HS-5 (cell line): ENCODE measurements at regions not wholly inside any gene's neighbourhood (a gene's known extent, or its start where the extent isn't known, plus 50 kb on each side); places are given as distances from the start of the nearest gene placed in this dataset.
"Not testable (repeated sequence)": the region's sequence is repeated elsewhere in the genome, so short reads cannot be mapped to it uniquely, and the experiment has no call there.

Experiments
- DNase-seq: peaks from one replicate; pipeline ENCODE4 v3.0.0-alpha.2; 2012; ENCODE audit warnings: low read depth

DNA sequence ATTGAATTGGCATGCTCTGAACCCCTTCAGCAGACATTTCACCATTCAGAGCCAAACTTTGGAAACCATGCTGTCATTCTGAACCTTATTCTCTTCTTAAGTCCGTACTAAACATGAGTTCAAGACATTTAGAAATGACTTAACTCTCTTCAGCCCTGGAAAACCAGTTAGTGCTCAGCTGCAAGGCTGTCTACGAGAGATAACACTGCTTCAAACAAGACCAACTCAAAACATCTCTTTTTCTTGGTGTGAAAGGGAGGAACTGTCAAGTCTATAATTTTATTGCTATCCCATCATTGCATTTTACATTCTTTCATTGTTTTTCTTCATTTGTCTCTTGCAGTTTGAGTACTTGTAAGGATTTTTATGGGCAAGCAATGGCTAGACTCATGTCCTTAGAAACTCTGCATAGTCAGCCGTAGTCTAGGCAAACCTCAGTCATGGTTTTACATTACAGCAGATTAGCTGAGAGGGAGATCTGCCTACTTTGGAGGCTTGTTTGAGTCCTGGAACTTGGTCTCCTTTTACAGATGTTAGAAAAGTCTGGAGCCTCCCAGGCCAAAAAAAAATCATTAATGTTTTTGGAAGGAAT lies 120.6 kb upstream of the JADE1 start:
- DNase-seq, result no peak

- no peak for DNase-seq
These were observed 121.3 kb upstream of the JADE1 start for GRCh38 chr4:128688033-128688721.

DNA sequence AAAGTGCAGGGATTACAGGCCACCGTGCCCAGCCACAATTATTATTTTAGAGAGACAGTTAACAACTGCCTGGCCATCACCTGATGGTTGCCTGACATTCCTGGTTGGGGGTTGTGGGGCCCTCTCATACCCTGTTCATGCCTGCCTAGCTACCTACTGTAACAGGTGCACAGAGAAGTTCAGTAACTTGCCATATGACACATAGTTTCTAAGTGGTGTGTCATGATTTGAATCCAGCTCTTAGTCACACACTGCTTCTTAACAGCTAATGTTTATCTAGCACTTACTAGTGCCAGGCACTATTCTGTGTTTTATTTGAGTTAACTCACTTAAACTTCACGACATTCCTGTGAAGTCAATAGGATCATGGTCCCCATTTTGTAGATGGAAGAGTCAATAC lies 122.7 kb upstream of the JADE1 start:
- no peak for DNase-seq

- no peak for DNase-seq
These were observed 123.5 kb upstream of the JADE1 start for GRCh38 chr4:128686032-128686465.

- DNase-seq, result no peak
These were observed 125.5 kb upstream of the JADE1 start for GRCh38 chr4:128684016-128684415.

- DNase-seq, result no peak
These were observed 126.4 kb upstream of the JADE1 start for GRCh38 chr4:128682942-128683666.

DNA sequence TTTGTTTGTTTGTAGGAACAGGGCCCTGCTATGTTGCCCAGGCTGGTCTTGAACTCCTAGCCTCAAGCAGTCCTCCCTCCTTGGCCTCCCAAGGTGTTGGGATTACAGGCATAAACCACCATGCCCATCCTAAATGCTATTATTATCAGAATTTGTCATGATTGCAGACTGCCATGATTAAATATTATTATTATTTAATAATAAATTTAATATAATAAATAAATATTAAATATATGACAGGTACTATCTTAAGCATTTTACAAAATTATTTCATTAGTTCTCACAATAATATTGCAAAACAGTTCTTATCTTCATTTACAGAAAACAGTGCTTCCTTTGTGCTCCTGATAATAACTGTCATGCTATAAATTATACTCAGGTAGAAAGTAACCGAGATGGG lies 133.4 kb upstream of the JADE1 start:
- no peak for DNase-seq

GRCh38 chr4:128675083-128675482 lies 134.4 kb upstream of the JADE1 start:
- no peak for DNase-seq

DNA sequence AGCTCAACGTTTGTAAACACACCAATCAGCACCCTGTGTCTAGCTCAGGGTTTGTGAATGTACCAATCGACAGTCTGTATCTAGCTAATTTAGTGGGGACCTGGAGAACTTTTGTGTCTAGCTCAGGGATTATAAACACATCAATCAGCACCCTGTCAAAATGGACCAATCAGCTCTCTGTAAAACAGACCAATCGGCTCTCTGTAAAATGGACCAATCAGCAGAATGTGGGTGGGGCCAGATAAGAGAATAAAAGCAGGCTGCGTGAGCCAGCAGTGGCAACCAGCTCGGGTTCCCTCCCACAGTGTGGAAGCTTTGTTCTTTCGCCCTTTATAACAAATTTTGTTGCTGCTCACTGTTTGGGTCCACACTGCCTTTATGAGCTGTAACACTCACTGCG lies 136.3 kb upstream of the JADE1 start:
- not testable (repeated sequence) for DNase-seq

DNA sequence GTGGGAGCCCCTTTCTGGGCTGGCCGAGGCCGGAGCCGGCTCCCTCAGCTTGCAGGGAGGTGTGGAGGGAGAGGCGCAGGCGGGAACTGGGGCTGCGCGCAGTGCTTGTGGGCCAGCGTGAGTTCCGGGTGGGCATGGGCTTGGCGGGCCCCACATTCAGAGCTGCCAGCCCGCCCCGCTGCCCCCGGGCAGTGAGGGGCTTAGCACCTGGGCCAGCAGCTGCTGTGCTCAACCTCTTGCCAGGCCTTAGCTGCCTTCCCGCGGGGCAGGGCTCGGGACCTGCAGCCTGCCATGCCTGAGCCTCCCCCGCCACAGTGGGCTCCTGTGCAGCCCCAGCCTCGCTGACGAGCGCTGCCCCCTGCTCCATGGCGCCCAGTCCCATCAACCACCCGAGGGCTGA lies 136.9 kb upstream of the JADE1 start:
- not testable (repeated sequence) for DNase-seq

DNA sequence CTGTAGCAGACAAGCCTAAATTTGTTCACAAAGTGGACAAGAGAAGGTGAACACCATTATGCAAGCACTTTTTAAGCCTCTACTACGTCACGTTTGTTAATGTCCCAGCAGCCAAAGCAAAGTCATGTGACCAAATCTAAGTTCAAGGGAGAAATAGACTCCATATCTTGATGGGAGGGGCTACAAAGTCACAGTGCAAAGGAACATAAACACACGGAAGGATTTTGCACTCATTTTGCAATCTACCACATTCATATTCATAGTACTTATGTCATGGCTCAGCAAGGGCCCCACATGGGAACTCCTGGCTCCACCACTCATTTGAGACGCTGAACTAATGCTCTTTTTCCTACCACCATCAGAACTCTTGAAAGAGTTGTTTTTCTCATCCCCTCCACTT lies 139.0 kb upstream of the JADE1 start:
- DNase-seq, result no peak

DNA sequence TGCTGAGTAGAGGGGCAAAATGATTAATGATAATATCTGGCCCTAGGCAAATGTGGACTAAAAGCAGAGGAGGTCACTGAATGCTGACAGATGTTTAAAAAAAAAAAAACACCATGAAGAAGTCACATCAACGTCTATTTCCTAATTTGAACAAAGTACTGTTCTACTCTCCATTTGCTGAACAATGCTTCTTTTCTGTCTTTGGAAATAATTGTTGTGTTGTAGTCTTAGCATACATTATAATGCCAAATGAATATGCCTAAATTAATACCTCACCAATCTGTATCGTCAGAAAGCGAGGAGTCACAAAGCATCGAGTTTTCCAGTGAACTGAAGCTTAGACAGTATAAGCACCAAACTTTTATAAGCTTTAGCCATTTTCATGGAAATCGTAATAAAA lies 140.9 kb upstream of the JADE1 start:
- DNase-seq, result no peak

DNA sequence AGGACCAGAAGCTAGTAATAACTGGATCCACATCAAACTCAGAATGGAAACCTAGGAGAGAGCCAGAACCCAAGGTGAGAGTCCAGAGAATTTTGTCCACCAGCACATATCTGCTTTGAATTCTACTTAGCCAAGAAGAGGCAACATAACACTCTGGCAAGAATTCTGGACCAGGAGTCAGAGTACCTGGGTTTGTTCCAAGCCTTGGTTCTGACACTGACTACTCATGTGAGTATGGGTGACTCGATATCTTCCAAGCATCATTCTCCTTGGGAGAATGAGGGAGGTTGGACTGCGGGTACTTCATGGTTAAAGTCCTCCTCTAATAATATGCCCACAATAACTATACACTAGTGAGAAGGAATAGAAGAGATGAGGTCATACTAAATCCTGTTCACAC lies 144.0 kb upstream of the JADE1 start:
- no peak for DNase-seq

DNA sequence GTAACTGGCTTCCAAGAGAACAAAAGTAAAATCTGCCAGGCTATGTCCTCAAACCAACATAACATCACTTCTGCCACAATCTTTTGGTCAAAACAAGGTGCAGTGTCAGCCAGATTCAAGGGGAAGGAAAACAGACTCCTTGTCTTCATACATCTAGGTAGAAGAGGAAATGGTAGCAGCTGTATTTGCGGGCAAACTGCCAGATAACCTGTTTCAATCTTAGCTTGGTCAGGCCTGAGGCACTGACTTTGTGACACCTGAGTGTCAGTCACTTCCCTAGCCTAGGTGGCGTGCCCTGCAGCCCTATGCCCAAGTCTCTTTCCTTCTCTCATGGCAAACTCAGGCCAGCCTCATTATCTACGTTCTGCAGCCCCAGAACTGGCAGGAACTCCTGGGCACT lies 146.2 kb upstream of the JADE1 start:
- no peak for DNase-seq

DNA sequence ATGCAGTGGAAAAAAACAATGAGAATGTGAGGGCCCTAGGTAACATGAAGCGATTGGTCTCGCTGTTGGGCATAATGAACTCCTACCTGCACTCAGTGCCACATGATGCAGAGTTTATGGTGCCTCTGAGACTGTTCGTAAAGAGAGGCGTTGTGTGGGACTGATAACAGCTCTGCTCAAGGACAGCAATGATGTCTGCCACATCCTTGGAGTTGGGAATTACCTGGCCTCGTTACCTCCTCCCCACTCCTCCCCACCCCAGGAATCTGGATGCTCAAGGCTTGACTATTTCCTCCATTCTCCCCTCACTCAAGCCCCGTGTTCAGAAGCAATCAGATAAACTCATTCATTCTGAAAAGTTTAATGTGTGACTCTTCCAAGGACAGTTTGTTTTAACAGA lies 148.0 kb upstream of the JADE1 start:
- DNase-seq, result no peak

DNA sequence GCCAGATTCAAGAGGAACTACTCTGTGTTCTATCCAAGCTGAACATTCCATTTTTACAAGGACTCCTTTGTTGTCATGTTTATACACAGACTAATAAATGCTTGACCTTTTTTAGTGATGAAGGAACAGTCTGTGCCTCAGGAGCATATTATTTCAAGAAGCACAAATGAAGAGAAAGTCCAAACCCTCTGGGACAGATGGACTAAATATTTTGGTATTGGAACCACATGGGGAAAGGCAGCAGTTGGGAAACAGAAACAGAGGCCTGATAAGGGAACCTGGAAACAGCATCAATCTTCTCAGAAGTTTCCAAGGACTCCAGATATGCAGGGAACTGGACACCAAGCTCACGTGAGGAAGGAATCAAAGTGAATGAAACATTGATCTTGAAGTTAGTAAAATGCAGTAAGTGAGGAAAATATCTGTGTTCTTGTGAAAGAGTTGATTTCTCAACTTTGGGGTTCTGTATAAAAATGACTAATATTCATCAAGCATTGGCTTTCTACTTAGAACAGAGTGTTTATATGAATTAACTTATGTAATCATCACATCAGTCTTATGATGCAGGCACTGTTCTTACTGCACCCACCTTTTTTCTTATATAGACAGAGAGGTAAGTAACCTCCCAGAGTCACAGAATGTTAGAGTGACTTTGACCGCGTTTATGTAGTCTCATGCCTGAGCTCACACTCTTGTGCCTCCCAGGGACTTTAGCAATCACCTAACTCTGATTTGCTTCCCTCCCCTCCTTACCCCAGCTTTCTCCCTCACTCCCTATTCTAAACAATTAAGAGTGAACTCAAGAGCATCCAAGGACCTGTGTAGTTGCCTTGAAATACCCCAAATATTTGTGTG lies 148.9 kb upstream of the JADE1 start:
- no peak for DNase-seq

DNA sequence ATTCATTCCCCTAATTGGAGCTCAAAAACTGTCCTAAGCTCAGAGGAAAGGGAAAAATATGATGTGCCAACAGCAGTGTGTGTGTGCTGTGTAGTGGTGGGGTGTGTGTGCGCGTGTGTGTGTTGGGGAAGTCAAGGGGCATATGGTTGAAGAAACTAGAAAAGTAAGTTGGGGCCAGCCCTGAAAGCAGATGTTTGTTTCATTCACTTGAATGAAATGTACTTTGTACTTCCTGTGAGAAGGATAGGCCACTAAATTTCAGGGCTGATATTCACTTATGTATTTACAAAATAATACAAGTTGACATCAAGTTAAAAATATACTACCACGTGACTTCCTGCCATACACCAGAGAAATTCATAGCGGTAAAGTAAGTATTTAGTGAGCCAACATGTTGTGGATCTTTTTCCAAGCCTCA lies 151.3 kb upstream of the JADE1 start:
- no peak for DNase-seq

- DNase-seq, result no peak
These were observed 151.9 kb upstream of the JADE1 start for GRCh38 chr4:128657638-128658037.

GRCh38 chr4:128654465-128654864 lies 155.0 kb upstream of the JADE1 start:
- DNase-seq, result no peak

- no peak for DNase-seq
These were observed 155.7 kb upstream of the JADE1 start for GRCh38 chr4:128653527-128654444.

GRCh38 chr4:128649575-128650205 lies 159.8 kb upstream of the JADE1 start:
- DNase-seq, result peak; percentile 16
